Sciatic nerve (tissue), 2 donors: ENCODE measurements at regions not wholly inside any gene's neighbourhood (a gene's known extent, or its start where the extent isn't known, plus 50 kb on each side); places are given as distances from the start of the nearest gene placed in this dataset.

ENCODE experiments used
- ATAC-seq: fragments of 200-7000 bp; cut with Tn5 transposase; one replicate; pipeline ENCODE4 v1.9.1; 2020; ENCODE audit warnings: mild to moderate bottlenecking, moderate library complexity
- DNase-seq: peaks from one replicate; pipeline ENCODE4 v3.0.0-alpha.2; 2020; ENCODE audit warnings: low spot score
- intact Hi-C: fragments of 100-400 bp; cut with DNase I; formaldehyde crosslinking; loops from one replicate; pipeline ENCODE4 v1.14.2; 2022
- donor health status: DM: no; HTN: no; CAD: no.
- donor health status: DM: no; HTN: no; CAD: no.

DNA sequence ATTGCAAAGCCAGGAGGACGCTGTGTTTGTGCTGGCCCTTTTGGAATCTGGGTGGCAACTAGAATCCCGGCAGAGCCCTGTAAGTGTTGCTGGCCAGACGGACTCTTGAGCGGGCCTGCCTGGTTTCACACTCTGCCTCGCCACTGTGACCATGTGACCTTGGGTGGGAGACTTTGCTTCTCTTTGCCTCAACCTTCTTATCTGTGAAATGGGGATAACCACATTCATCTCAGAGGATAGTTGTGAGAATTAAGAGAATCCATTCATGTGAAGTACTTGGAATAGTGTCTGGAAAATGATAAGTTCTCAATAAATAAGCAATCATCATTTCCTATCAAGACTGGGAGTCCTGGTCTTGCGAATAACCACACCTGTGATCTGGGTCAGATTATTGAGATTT is 105.6 kb downstream of the LIPG start:
- intact Hi-C loops: no loop called here
- DNase-seq (no peak), ATAC-seq (no peak)

- ATAC-seq: no peak
- DNase-seq: no peak
- intact Hi-C loops: no loop called here
Measured at GRCh38 chr18:49666045-49666775, 104.4 kb downstream of the LIPG start.

DNA sequence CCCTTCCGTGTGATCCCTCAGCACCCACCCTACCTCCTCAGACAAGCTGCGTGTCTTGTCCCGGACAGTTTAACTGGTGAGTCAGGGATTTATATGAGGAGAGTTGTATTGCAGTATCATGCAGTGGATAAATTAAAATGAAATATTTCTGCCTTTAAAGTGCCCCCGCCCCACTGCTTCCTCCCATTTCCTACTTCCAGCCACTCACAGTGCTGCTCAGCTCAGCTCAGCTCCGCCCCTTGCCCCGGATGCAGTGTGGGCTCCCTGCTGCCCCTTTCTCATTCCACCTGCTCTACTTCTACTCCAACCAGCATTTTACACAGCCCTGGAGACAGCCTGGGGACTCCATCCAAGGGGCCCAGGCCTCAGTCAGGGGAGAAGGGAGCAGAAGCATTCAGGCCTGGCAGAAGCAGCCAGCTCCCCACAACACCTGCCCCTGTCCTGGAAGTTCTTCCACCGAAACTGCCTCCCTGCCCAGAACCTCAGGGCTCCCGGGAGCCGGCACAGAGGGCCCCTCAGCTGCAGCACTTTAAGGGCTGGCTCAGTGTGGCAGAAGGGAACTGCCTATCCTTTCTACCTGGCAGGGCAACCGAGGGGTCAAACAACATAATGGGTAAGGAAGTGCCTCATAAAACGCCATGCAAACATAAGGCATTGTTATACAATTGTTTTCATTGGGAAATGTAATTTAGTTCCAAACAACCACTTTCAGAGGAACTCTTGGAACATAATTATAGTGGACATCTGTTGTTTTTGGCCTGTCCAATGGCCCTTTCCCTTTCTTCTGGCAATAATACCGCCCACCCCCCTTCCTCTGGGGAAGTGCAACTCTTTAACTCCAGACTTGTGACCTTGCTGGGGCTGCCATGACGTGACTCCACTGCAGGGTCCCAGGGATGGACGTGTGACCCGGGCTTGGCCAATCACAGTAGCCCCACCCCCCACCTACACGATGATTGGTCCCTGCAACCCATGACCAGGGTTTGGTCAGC is 102.3 kb downstream of the LIPG start:
- ATAC-seq (peak; percentile 54), DNase-seq (no peak)
- intact Hi-C loops: no loop called here

DNA sequence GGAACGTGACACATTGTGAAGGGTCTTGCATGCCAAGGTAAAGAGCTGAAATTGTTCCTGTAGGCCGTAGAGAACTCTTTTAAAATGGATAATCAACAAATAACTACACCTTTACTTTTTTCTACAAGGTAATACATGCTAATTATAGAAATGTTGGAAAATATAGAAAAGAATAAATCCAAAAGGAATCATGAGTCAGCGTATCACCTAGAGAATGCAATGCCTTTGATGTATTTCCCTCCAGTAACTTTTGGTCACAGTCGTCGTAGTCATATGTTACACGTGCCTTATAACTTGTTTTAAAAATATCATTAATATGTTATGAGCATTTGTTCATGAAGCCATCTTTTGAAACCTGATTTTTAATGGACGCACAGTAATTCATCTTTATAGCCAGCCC is 100.6 kb downstream of the LIPG start:
- DNase-seq: no peak
- ATAC-seq: no peak
- intact Hi-C loops: no loop called here

DNA sequence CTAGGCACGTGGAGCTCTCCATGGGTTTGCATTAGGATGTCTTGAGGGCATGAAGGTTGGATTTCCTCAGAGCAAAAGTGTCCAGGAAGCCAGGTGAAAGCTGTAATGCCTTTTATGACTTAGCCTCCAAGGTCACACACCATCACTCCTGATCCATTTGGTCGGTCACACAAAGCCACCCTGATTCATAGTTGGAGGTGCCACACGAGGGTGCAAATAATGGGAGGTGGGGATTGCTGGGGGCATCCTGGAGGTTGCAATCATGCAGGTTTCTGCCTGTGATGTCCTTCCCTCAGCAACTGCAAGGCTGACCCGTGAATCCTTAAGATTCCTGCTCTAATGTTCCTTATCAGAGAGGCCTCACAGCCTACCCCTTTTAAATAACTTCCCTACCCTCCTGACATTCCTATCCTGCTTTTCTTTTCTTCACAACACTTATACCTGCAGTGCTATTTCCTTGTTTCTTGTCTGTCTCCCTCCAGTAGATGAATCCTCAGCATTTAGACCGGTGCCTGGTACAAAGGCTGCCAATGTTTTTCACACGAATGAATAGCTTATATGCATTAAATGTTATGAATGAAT is 97.1 kb downstream of the LIPG start:
- ATAC-seq: no peak
- DNase-seq: no peak
- intact Hi-C loops: no loop called here

GRCh38 chr18:49656073-49656692 is 94.3 kb downstream of the LIPG start:
- no peak for DNase-seq
- intact Hi-C loops: no loop called here
- ATAC-seq: no peak

- DNase-seq (no peak), ATAC-seq (no peak)
- intact Hi-C loops: no loop called here
Measured at GRCh38 chr18:49655266-49656072, 93.6 kb downstream of the LIPG start.

DNA sequence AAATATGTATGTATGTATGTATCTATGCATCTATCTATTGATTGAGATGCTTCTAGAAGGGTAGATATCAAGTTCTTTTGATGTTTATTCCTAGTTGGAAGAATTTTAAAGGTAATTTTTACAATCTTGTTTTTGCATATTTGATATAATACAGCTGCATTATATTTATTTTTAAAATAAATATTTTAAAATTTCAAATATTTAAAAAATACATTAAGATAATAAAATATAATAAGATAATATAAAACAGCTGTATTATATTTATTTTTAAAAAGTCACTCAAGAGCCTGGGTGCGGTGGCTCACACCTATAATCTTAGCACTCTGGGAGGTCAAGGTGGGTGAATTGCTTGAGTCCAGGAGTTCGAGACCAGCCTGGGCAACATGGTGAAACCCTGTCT is 92.5 kb downstream of the LIPG start:
- intact Hi-C loops: no loop called here
- ATAC-seq (no peak), DNase-seq (no peak)

- ATAC-seq (no peak), DNase-seq (no peak)
- intact Hi-C loops: no loop called here
Measured at GRCh38 chr18:49652881-49653724, 91.2 kb downstream of the LIPG start.

- no peak for DNase-seq
- no peak for ATAC-seq
Measured at GRCh38 chr18:49651033-49651432, 89.2 kb downstream of the LIPG start.

DNA sequence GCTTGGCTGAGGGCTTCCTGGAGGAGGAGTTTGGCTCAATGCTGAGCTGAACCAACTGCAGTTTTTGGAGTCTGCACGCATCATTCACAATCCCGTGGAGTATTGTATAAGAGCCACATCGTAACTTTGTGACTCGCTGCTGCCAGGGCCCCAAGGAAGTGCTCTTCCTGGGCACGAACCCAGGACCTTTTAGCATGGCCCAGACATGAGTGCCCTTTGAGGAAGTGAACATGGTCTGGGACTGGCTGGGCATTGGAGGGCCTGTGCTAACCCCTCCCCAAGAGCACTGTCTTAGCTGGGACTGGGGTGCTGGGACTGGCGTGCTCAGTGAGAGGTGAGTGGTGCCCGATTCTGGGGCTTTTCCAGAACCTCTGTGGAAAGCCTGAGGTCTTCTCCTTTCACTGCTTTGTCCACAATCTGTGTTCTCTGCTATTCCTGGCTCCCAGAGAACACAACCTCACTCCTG is 88.6 kb downstream of the LIPG start:
- DNase-seq (no peak), ATAC-seq (no peak)
- intact Hi-C loops: no loop called here

More at GRCh38 chr18:49651033-49651432, 89.2 kb downstream of the LIPG start:
- intact Hi-C loops: no loop called here

DNA sequence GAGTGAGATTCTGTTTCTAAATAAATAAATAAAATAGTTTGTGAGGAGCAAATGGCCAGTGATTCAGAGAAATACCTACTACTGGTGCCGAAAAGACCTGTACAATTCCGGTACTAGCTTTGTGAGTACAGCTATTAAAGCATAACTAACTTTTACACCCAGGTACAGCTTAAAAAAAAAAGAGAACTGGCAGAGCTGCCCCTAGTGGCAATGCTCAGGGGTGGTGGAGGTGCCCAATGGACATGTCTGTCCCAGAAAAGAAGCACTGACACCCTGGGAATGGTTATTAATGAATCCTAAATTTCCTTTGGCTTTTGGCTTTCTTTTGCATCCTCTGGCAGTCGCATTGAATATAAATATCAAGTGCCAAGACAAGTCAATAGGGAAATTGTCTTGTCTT is 87.0 kb downstream of the LIPG start:
- ATAC-seq (no peak), DNase-seq (no peak)
- intact Hi-C loops: no loop called here
